ENCODE measurements at regions not wholly inside any gene's neighbourhood (a gene's known extent, or its start where the extent isn't known, plus 50 kb on each side); places are given as distances from the start of the nearest gene placed in this dataset.
"Not testable (repeated sequence)": the region's sequence is repeated elsewhere in the genome, so short reads cannot be mapped to it uniquely, and the experiment has no call there.

DNA sequence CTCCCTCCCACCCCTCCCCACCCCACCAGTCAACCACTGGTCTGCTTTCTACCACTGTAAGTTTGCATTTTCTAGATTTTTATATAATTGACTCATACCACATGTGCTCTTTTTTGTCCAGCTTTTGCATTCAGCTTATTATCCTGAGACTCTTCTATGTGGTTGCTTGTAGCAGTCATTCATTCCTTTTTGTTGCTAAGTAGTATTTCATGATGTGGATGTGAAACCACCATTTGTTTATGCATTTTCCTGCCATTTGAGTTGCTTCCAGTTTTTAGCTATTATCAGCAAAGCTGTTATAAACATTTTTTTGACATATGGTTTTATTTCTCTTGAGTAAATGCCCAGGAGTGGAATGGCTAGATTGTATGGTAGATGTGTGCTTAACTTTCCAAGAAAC lies 77.0 kb upstream of the FGF3 start:
- no peaks in the 10 kb centered on the region for H3K36me3 ChIP-seq (replicated peaks; ENCODE audit: low read depth, low read length)
- peaks cover 20% of the 10 kb centered on the region for H3K27me3 ChIP-seq (ENCODE audit: low read depth, low read length)
- no peak overlapping the region for H3K27ac ChIP-seq (ENCODE audit: low read length)
- no peaks in the 10 kb centered on the region for H3K9me3 ChIP-seq (ENCODE audit: insufficient read depth, low read length)
- no peak for TF ChIP-seq EZH2phosphoT487 (IDR thresholded peaks at IDR 0.05; ENCODE audit: low read depth)
- TF ChIP-seq, protein P1, sequence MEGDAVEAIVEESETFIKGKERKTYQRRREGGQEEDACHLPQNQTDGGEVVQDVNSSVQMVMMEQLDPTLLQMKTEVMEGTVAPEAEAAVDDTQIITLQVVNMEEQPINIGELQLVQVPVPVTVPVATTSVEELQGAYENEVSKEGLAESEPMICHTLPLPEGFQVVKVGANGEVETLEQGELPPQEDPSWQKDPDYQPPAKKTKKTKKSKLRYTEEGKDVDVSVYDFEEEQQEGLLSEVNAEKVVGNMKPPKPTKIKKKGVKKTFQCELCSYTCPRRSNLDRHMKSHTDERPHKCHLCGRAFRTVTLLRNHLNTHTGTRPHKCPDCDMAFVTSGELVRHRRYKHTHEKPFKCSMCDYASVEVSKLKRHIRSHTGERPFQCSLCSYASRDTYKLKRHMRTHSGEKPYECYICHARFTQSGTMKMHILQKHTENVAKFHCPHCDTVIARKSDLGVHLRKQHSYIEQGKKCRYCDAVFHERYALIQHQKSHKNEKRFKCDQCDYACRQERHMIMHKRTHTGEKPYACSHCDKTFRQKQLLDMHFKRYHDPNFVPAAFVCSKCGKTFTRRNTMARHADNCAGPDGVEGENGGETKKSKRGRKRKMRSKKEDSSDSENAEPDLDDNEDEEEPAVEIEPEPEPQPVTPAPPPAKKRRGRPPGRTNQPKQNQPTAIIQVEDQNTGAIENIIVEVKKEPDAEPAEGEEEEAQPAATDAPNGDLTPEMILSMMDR (IDR thresholded peaks at IDR 0.05; ENCODE audit: low read depth, low read length) = no peak
- H2AFZ ChIP-seq (ENCODE audit: low read depth, low read length) = no peak overlapping the region
- H3K4me3 ChIP-seq (ENCODE audit: low read length) = no peak overlapping the region
- no peaks in the 10 kb centered on the region for H4K20me1 ChIP-seq (ENCODE audit: insufficient read depth, low read length)
- H3K4me2 ChIP-seq (ENCODE audit: low read length) = no peak overlapping the region
- H3K9ac ChIP-seq (ENCODE audit: low read length) = no peak overlapping the region
- H3K79me2 ChIP-seq (ENCODE audit: low read length) = no peaks in the 10 kb centered on the region
- H3K4me1 ChIP-seq (ENCODE audit: low read length) = no peaks in the 10 kb centered on the region

- Histone ChIP-seq H3K4me3 (ENCODE audit: low read length) (no peak overlapping the region), H3K36me3 (replicated peaks; ENCODE audit: low read depth, low read length) (no peaks in the 10 kb centered on the region), H3K4me2 (ENCODE audit: low read length) (no peak overlapping the region), H3K79me2 (ENCODE audit: low read length) (no peaks in the 10 kb centered on the region), H3K9me3 (ENCODE audit: insufficient read depth, low read length) (no peaks in the 10 kb centered on the region), H2AFZ (ENCODE audit: low read depth, low read length) (no peak overlapping the region), H3K9ac (ENCODE audit: low read length) (no peak overlapping the region), H3K27ac (ENCODE audit: low read length) (no peak overlapping the region), H4K20me1 (ENCODE audit: insufficient read depth, low read length) (no peaks in the 10 kb centered on the region), H3K27me3 (ENCODE audit: low read depth, low read length) (peaks cover 21% of the 10 kb centered on the region), H3K4me1 (ENCODE audit: low read length) (no peaks in the 10 kb centered on the region)
- TF ChIP-seq, protein P1 (IDR thresholded peaks at IDR 0.05; ENCODE audit: low read depth, low read length) = no peak
- TF ChIP-seq EZH2phosphoT487 (IDR thresholded peaks at IDR 0.05; ENCODE audit: low read depth) = no peak
Measured at GRCh38 chr11:69898123-69898522, 78.9 kb upstream of the FGF3 start.

DNA sequence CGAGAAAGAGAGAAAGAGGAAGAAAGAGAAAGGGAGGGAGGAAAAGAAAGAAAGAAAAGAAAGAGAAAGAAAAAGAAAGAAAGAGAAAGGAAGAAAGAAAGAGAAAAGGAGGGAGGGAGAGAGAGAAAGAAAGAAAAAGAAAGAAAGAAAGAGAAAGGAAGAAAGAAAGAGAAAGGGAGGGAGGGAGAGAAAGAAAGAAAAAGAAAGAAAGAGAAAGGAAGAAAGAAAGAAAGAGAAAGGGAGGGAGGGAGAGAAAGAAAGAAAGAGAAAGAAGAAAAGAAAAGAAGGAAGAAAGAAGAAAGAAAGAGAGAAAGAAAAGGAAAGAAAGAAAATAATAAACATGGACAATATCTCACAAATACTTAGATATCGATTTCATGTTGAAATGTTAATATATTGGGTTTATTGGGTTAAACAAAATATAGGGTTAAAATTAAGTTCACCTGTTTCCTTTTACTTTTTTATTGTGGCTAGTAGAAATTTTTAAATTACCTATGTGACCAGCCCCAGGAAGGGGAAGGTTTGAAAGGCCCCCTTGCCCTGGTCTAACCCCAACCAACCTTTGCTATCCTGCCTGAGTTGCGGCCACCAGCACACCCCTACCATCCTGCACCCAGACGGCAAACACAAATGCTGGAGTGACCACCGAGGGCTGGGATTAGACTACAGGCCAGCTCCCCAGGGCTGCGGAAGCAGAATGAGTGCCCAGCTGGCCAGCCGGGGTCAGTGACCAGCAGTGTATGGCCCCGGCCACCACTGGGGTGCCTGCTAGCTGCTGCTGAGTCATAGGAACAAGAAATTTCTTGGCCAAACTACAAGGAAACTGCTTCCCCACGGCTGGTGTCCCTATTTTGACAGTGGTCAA lies 81.0 kb upstream of the FGF3 start:
- Histone ChIP-seq H3K79me2 (ENCODE audit: low read length) (no peaks in the 10 kb centered on the region), H3K27me3 (ENCODE audit: low read depth, low read length) (peaks cover 14% of the 10 kb centered on the region), H4K20me1 (ENCODE audit: insufficient read depth, low read length) (no peaks in the 10 kb centered on the region), H3K9ac (ENCODE audit: low read length) (no peak overlapping the region), H3K36me3 (replicated peaks; ENCODE audit: low read depth, low read length) (no peaks in the 10 kb centered on the region), H3K4me1 (ENCODE audit: low read length) (no peaks in the 10 kb centered on the region), H3K27ac (ENCODE audit: low read length) (no peak overlapping the region), H2AFZ (ENCODE audit: low read depth, low read length) (no peak overlapping the region), H3K9me3 (ENCODE audit: insufficient read depth, low read length) (no peaks in the 10 kb centered on the region), H3K4me2 (ENCODE audit: low read length) (no peak overlapping the region), H3K4me3 (ENCODE audit: low read length) (no peak overlapping the region)
- TF ChIP-seq, protein P1 (IDR thresholded peaks at IDR 0.05; ENCODE audit: low read depth, low read length) = no peak
- no peak for TF ChIP-seq EZH2phosphoT487 (IDR thresholded peaks at IDR 0.05; ENCODE audit: low read depth)

DNA sequence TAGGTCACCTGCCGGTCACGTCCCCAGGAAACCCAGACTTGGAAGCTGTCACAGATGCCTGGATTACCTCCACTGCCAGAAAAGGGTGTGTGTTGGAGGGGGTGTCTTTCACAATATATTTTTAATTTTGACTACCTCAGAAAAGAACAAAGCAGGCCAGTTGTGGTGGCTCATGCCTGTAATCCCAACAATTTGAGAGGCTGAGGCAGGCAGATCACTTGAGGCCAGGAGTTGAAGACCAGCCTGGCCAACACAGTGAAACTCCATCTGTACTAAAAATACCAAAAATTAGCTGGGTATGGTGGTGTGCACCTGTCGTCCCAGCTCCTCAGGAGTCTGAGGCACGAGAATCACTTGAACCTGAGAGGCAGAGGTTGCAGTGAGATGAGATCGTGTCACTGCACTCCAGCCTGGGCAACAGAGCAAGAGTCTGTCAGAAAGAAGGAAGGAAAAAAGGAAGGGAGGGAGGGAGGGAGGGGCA lies 81.6 kb upstream of the FGF3 start:
- H3K4me1 ChIP-seq (ENCODE audit: low read length); H3K27ac ChIP-seq (ENCODE audit: low read length); H4K20me1 ChIP-seq (ENCODE audit: insufficient read depth, low read length); H3K9ac ChIP-seq (ENCODE audit: low read length); H3K79me2 ChIP-seq (ENCODE audit: low read length); H2AFZ ChIP-seq (ENCODE audit: low read depth, low read length); H3K36me3 ChIP-seq (replicated peaks; ENCODE audit: low read depth, low read length); H3K4me3 ChIP-seq (ENCODE audit: low read length); H3K4me2 ChIP-seq (ENCODE audit: low read length); H3K9me3 ChIP-seq (ENCODE audit: insufficient read depth, low read length): not testable (repeated sequence)
- peaks cover 13% of the 10 kb centered on the region; the same call in 1 of the 2 replicates for H3K27me3 ChIP-seq (ENCODE audit: low read depth, low read length)
